GM12891 (cell line): ENCODE measurements at regions not wholly inside any gene's neighbourhood (a gene's known extent, or its start where the extent isn't known, plus 50 kb on each side); places are given as distances from the start of the nearest gene placed in this dataset.

Experiments
- POLR2A ChIP-seq: IDR thresholded peaks from 2 replicates; pipeline ENCODE4 v1.6.1; 2011; ENCODE audit warnings: low read depth, low read length, control low read depth
- POLR2AphosphoS5 ChIP-seq: IDR thresholded peaks from 2 replicates; pipeline ENCODE4 v1.6.1; 2011; ENCODE audit warnings: low read depth, low read length, control low read depth
- POU2F2 ChIP-seq: IDR thresholded peaks from 2 replicates; pipeline ENCODE4 v1.6.1; 2011; ENCODE audit warnings: low read depth, mild to moderate bottlenecking, control low read depth, low read length, moderate library complexity
- SPI1 ChIP-seq: IDR thresholded peaks from 2 replicates; pipeline ENCODE4 v1.6.1; 2011; ENCODE audit warnings: low read depth, low read length, control low read depth
- TAF1 ChIP-seq: IDR thresholded peaks from 2 replicates; pipeline ENCODE4 v1.6.1; 2011; ENCODE audit warnings: low read depth, low read length, control low read depth

DNA sequence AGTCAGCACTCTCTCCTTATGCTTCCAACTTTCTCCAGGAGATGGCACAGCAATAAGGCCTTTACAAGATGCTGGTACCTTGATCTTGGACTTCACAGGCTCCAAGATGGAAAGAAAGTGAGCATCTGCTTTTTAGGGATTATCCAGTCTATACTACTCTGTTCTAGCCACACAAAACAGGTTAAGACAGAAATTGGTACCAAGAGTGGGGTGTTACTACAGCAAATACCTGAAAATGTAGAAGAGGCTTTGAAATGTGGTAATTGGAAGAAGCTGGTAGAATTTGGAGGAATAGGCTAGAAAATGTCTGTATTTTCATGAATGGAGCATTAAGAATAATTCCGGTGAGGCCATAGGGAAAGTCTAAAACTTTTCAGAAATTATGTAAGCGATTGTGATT is 484.8 kb upstream of the GRIA1 start:
- TF ChIP-seq POLR2AphosphoS5 = no peak
- TF ChIP-seq POLR2A = no peak
- no peak for TF ChIP-seq POU2F2
- TF ChIP-seq SPI1 = no peak
- TF ChIP-seq TAF1 = no peak
